ENCODE measurements at regions not wholly inside any gene's neighbourhood (a gene's known extent, or its start where the extent isn't known, plus 50 kb on each side); places are given as distances from the start of the nearest gene placed in this dataset.

- H3K4me3 ChIP-seq (ENCODE audit: control insufficient read depth, low read depth, low read length) = no peak overlapping the region
- TF ChIP-seq CTCF (conservative IDR thresholded peaks at IDR 0.05; ENCODE audit: control insufficient read depth, insufficient read depth, low read depth, low read length) = no peak
- no peak for DNase-seq (ENCODE audit: low read depth)
These were observed 192.1 kb downstream of the VRK1 start for GRCh38 chr14:96989306-96989705.

GRCh38 chr14:96991226-96991625 lies 194.0 kb downstream of the VRK1 start:
- no peak for TF ChIP-seq CTCF (conservative IDR thresholded peaks at IDR 0.05; ENCODE audit: control insufficient read depth, insufficient read depth, low read depth, low read length)
- no peak for DNase-seq (ENCODE audit: low read depth)
- H3K4me3 ChIP-seq (ENCODE audit: control insufficient read depth, low read depth, low read length) = no peak overlapping the region

GRCh38 chr14:96994999-96995398 lies 197.8 kb downstream of the VRK1 start:
- H3K4me3 ChIP-seq (ENCODE audit: control insufficient read depth, low read depth, low read length) = no peak overlapping the region
- no peak for DNase-seq (ENCODE audit: low read depth)
- TF ChIP-seq CTCF (conservative IDR thresholded peaks at IDR 0.05; ENCODE audit: control insufficient read depth, insufficient read depth, low read depth, low read length) = no peak

GRCh38 chr14:96997269-96997668 lies 200.1 kb downstream of the VRK1 start:
- DNase-seq (ENCODE audit: low read depth) = no peak
- no peak overlapping the region for H3K4me3 ChIP-seq (ENCODE audit: control insufficient read depth, low read depth, low read length)
- TF ChIP-seq CTCF (conservative IDR thresholded peaks at IDR 0.05; ENCODE audit: control insufficient read depth, insufficient read depth, low read depth, low read length) = no peak

- H3K4me3 ChIP-seq (ENCODE audit: control insufficient read depth, low read depth, low read length) = no peak overlapping the region
- no peak for TF ChIP-seq CTCF (conservative IDR thresholded peaks at IDR 0.05; ENCODE audit: control insufficient read depth, insufficient read depth, low read depth, low read length)
- no peak for DNase-seq (ENCODE audit: low read depth)
These were observed 200.8 kb downstream of the VRK1 start for GRCh38 chr14:96997996-96998395.

GRCh38 chr14:96999654-97000155 lies 202.5 kb downstream of the VRK1 start:
- no peak for TF ChIP-seq CTCF (conservative IDR thresholded peaks at IDR 0.05; ENCODE audit: control insufficient read depth, insufficient read depth, low read depth, low read length)
- no peak for DNase-seq (ENCODE audit: low read depth)
- no peak overlapping the region for H3K4me3 ChIP-seq (ENCODE audit: control insufficient read depth, low read depth, low read length)

- no peak for TF ChIP-seq CTCF (conservative IDR thresholded peaks at IDR 0.05; ENCODE audit: control insufficient read depth, insufficient read depth, low read depth, low read length)
- no peak overlapping the region for H3K4me3 ChIP-seq (ENCODE audit: control insufficient read depth, low read depth, low read length)
- DNase-seq (ENCODE audit: low read depth) = no peak
These were observed 205.3 kb downstream of the VRK1 start for GRCh38 chr14:97002454-97002853.

All from fibroblast of mammary gland (primary cell).